ENCODE measurements at regions not wholly inside any gene's neighbourhood (a gene's known extent, or its start where the extent isn't known, plus 50 kb on each side); places are given as distances from the start of the nearest gene placed in this dataset.

DNA sequence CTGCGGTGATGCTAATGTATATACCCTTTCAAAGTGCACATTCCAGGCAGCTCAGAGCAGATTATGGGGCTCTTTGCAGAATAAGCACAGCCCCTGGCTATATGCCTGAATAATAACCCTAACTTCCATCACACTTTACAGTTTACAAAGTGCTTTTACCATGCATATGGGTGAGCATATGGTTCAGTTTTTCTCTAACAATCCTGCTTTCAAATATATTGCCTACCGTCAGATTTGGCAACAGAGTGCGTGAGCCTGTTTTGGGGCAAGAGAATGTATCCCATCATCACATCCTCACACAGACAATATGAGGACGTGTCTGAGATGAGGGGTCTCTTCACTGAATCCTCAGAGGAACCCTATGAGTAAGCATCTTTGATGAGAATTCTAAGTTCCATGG lies 162.8 kb upstream of the VCX start:
- no peaks in the 10 kb centered on the region for H3K27me3 ChIP-seq
- H3K4me1 ChIP-seq: no peaks in the 10 kb centered on the region
- H3K27ac ChIP-seq: no peak overlapping the region
- no peaks in the 10 kb centered on the region for H3K36me3 ChIP-seq
- ATAC-seq: no peak
- TF ChIP-seq, protein P1, sequence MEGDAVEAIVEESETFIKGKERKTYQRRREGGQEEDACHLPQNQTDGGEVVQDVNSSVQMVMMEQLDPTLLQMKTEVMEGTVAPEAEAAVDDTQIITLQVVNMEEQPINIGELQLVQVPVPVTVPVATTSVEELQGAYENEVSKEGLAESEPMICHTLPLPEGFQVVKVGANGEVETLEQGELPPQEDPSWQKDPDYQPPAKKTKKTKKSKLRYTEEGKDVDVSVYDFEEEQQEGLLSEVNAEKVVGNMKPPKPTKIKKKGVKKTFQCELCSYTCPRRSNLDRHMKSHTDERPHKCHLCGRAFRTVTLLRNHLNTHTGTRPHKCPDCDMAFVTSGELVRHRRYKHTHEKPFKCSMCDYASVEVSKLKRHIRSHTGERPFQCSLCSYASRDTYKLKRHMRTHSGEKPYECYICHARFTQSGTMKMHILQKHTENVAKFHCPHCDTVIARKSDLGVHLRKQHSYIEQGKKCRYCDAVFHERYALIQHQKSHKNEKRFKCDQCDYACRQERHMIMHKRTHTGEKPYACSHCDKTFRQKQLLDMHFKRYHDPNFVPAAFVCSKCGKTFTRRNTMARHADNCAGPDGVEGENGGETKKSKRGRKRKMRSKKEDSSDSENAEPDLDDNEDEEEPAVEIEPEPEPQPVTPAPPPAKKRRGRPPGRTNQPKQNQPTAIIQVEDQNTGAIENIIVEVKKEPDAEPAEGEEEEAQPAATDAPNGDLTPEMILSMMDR (IDR thresholded peaks at IDR 0.05): no peak
- 76 to 79% methylated on average over 4 of the region's 4 CpGs for WGBS, 2 donors
- H3K9me3 ChIP-seq: no peaks in the 10 kb centered on the region
- DNase-seq: no peak
- intact Hi-C loops (cut with DNase I): no loop called here
- FAIRE-seq: no peak
- no peak overlapping the region for H3K4me3 ChIP-seq

DNA sequence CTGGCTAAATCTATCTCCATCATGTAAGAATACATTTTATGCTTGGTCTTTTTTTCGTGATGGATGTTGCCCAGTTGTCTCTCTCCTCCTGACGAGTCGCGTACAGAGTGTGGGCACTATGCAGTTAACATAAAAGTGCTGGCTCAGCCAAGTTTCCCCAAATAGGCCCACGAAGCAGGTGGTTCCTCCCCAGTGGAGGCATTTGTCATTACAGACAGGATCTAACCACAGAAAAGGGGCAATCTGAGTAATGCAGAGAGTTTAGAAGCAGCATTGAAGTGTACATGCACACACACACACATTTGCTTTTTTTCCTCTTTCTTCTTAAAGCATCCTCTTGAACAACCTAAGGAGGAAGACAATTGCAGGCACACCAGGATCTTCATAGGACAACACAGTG lies 188.7 kb upstream of the VCX start:
- no peak for FAIRE-seq
- H3K27me3 ChIP-seq: no peaks in the 10 kb centered on the region
- WGBS, 2 donors: 60 to 70% methylated on average over 5 of the region's 5 CpGs
- no peak overlapping the region for H3K4me3 ChIP-seq
- no peak for ATAC-seq
- no peaks in the 10 kb centered on the region for H3K9me3 ChIP-seq
- intact Hi-C loops (cut with DNase I): no loop called here
- no peaks in the 10 kb centered on the region for H3K36me3 ChIP-seq
- no peak for DNase-seq
- TF ChIP-seq, protein P1 (IDR thresholded peaks at IDR 0.05): no peak
- no peaks in the 10 kb centered on the region for H3K4me1 ChIP-seq
- no peak overlapping the region for H3K27ac ChIP-seq

DNA sequence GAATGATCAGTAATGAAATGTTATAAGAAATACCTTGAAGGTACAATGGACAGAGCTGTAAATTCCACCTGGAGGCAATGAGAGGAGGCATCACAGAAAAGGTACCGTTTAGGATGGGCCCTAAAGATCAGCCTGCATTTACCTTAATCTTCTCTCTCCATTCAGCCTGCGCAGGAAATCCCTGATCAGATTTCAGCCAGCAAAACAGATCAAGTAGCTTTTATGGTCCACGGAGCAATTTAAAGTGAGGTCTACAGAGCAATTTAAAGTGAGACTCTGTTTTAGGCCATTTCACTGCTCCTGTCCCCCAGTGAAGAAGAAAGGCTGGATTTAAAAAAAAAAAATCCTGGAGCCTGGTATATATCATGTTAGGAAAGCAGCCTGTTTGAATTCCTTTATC lies 195.1 kb upstream of the VCX start:
- Histone ChIP-seq H3K27ac (no peak overlapping the region), H3K4me1 (no peaks in the 10 kb centered on the region), H3K4me3 (no peak overlapping the region), H3K36me3 (no peaks in the 10 kb centered on the region), H3K27me3 (no peaks in the 10 kb centered on the region), H3K9me3 (no peaks in the 10 kb centered on the region)
- FAIRE-seq: no peak
- TF ChIP-seq, protein P1 (IDR thresholded peaks at IDR 0.05): no peak
- intact Hi-C loops (cut with DNase I): no loop called here
- no peak for ATAC-seq
- DNase-seq: no peak
- WGBS, 2 donors: 34 to 59% methylated on average over 3 of the region's 3 CpGs

DNA sequence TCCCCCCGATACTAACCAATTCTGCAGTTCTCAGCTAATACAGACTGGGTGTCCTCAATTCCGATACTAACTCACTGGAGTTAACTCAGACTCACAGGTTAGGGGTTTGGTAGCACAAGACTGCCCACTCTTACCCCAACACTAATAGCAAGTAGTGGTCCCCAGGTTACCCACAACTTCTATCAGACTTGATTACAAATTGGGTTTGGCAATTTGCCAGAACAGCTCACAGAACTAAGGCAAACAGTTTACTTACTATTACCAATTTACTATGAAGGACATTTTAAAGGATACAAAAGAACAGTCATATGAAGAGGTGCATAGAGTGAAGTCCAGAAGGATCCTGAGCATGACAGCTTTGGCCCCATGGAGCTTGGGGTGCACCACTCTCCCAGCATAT lies 201.8 kb upstream of the VCX start:
- Histone ChIP-seq H3K9me3 (no peaks in the 10 kb centered on the region), H3K36me3 (no peaks in the 10 kb centered on the region), H3K27me3 (no peaks in the 10 kb centered on the region), H3K4me1 (no peaks in the 10 kb centered on the region), H3K4me3 (no peak overlapping the region), H3K27ac (no peak overlapping the region)
- ATAC-seq (no peak), DNase-seq (no peak), FAIRE-seq (no peak)
- 72 to 80% methylated on average over 2 of the region's 2 CpGs for WGBS, 2 donors
- intact Hi-C loops (cut with DNase I): no loop called here
- TF ChIP-seq, protein P1 (IDR thresholded peaks at IDR 0.05): no peak

DNA sequence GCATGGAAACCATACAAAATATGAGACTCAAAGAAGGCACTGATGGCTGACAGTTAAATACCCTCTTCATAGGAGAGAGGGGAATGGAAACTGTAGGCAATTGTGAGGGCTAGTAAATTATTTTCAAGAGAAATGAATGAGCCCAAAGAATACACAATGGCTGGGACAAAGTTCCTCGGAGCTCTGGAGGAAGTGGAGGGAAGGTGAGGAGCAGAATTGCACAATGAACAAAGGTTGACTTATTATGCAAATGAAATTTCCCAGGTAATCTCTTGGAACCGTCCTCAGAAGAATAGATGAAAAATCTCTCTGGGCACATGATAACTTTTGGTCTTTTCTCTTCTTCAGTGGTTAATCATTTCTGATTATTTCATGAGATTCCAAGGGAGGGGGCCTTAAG lies 202.6 kb upstream of the VCX start:
- intact Hi-C loops (cut with DNase I): no loop called here
- WGBS, 2 donors: 34 to 61% methylated on average over 2 of the region's 2 CpGs
- Histone ChIP-seq H3K4me3 (no peak overlapping the region), H3K36me3 (no peaks in the 10 kb centered on the region), H3K27me3 (no peaks in the 10 kb centered on the region), H3K27ac (no peak overlapping the region), H3K4me1 (no peaks in the 10 kb centered on the region), H3K9me3 (no peaks in the 10 kb centered on the region)
- no peak for DNase-seq
- no peak for ATAC-seq
- TF ChIP-seq, protein P1 (IDR thresholded peaks at IDR 0.05): no peak
- no peak for FAIRE-seq
